ENCODE measurements at regions not wholly inside any gene's neighbourhood (a gene's known extent, or its start where the extent isn't known, plus 50 kb on each side); places are given as distances from the start of the nearest gene placed in this dataset.

GRCh38 chr2:150410809-150411208, 76.7 kb downstream of the RND3 start:
- H3K36me3 ChIP-seq (ENCODE audit: insufficient read depth, low read length) = no peaks in the 10 kb centered on the region
- H3K27ac ChIP-seq (ENCODE audit: low read depth, low read length) = peak overlapping the region; percentile 32
- H2AFZ ChIP-seq (ENCODE audit: low read length) = no peak overlapping the region
- no peaks in the 10 kb centered on the region for H3K9me3 ChIP-seq (ENCODE audit: low read depth, low read length)
- no peaks in the 10 kb centered on the region for H3K27me3 ChIP-seq (ENCODE audit: insufficient read depth, low read length)
- no peaks in the 10 kb centered on the region for H3K79me2 ChIP-seq (ENCODE audit: insufficient read depth, low read length)
- no peak for TF ChIP-seq CTCF (IDR thresholded peaks at IDR 0.05; ENCODE audit: extremely low read depth, low read depth, low read length)
- H3K4me3 ChIP-seq (ENCODE audit: insufficient read depth, low read length) = no peak overlapping the region
- DNase-seq (ENCODE audit: insufficient read length, low spot score, missing footprints) = peak; percentile 22
- peak overlapping the region; percentile 55 for H3K4me2 ChIP-seq (ENCODE audit: insufficient read depth, low read length)
- H4K20me1 ChIP-seq (ENCODE audit: insufficient read depth, low read length) = no peaks in the 10 kb centered on the region
- peaks cover 12% of the 10 kb centered on the region for H3K4me1 ChIP-seq (ENCODE audit: insufficient read depth, low read length)

- H3K4me3 ChIP-seq (ENCODE audit: insufficient read depth, low read length) = no peak overlapping the region
- no peaks in the 10 kb centered on the region for H3K27me3 ChIP-seq (ENCODE audit: insufficient read depth, low read length)
- no peaks in the 10 kb centered on the region for H3K79me2 ChIP-seq (ENCODE audit: insufficient read depth, low read length)
- no peak overlapping the region for H3K4me2 ChIP-seq (ENCODE audit: insufficient read depth, low read length)
- TF ChIP-seq CTCF (IDR thresholded peaks at IDR 0.05; ENCODE audit: extremely low read depth, low read depth, low read length) = no peak
- no peaks in the 10 kb centered on the region for H4K20me1 ChIP-seq (ENCODE audit: insufficient read depth, low read length)
- H3K27ac ChIP-seq (ENCODE audit: low read depth, low read length) = no peak overlapping the region
- peaks cover 12% of the 10 kb centered on the region for H3K4me1 ChIP-seq (ENCODE audit: insufficient read depth, low read length)
- no peaks in the 10 kb centered on the region for H3K36me3 ChIP-seq (ENCODE audit: insufficient read depth, low read length)
- no peak for DNase-seq (ENCODE audit: insufficient read length, low spot score, missing footprints)
- H3K9me3 ChIP-seq (ENCODE audit: low read depth, low read length) = no peaks in the 10 kb centered on the region
- H2AFZ ChIP-seq (ENCODE audit: low read length) = no peak overlapping the region
Observed at GRCh38 chr2:150409196-150409595, 78.3 kb downstream of the RND3 start.

GRCh38 chr2:150404147-150404546, 83.3 kb downstream of the RND3 start:
- Histone ChIP-seq H2AFZ (ENCODE audit: low read length) (peak overlapping the region; percentile 86), H3K4me2 (ENCODE audit: insufficient read depth, low read length) (peak overlapping the region; percentile 67)

GRCh38 chr2:150403457-150403856, 84.0 kb downstream of the RND3 start:
- no peaks in the 10 kb centered on the region for H3K9me3 ChIP-seq (ENCODE audit: low read depth, low read length)
- H3K27ac ChIP-seq (ENCODE audit: low read depth, low read length) = no peak overlapping the region
- peak overlapping the region; percentile 60 for H3K4me3 ChIP-seq (ENCODE audit: insufficient read depth, low read length)
- H3K36me3 ChIP-seq (ENCODE audit: insufficient read depth, low read length) = no peaks in the 10 kb centered on the region
- no peak for TF ChIP-seq CTCF (IDR thresholded peaks at IDR 0.05; ENCODE audit: extremely low read depth, low read depth, low read length)
- H3K79me2 ChIP-seq (ENCODE audit: insufficient read depth, low read length) = no peaks in the 10 kb centered on the region
- H3K27me3 ChIP-seq (ENCODE audit: insufficient read depth, low read length) = no peaks in the 10 kb centered on the region
- H3K4me2 ChIP-seq (ENCODE audit: insufficient read depth, low read length) = peak overlapping the region; percentile 67
- no peaks in the 10 kb centered on the region for H4K20me1 ChIP-seq (ENCODE audit: insufficient read depth, low read length)
- no peak for DNase-seq (ENCODE audit: insufficient read length, low spot score, missing footprints)
- no peaks in the 10 kb centered on the region for H3K4me1 ChIP-seq (ENCODE audit: insufficient read depth, low read length)
- H2AFZ ChIP-seq (ENCODE audit: low read length) = peak overlapping the region; percentile 86

More at GRCh38 chr2:150404147-150404546, 83.3 kb downstream of the RND3 start:
- Histone ChIP-seq H3K27me3 (ENCODE audit: insufficient read depth, low read length) (no peaks in the 10 kb centered on the region), H4K20me1 (ENCODE audit: insufficient read depth, low read length) (no peaks in the 10 kb centered on the region), H3K4me3 (ENCODE audit: insufficient read depth, low read length) (no peak overlapping the region), H3K36me3 (ENCODE audit: insufficient read depth, low read length) (no peaks in the 10 kb centered on the region), H3K9me3 (ENCODE audit: low read depth, low read length) (no peaks in the 10 kb centered on the region), H3K27ac (ENCODE audit: low read depth, low read length) (no peak overlapping the region), H3K4me1 (ENCODE audit: insufficient read depth, low read length) (no peaks in the 10 kb centered on the region), H3K79me2 (ENCODE audit: insufficient read depth, low read length) (no peaks in the 10 kb centered on the region)
- TF ChIP-seq CTCF (IDR thresholded peaks at IDR 0.05; ENCODE audit: extremely low read depth, low read depth, low read length) = no peak
- no peak for DNase-seq (ENCODE audit: insufficient read length, low spot score, missing footprints)

Measured in osteoblast (primary cell).